ENCODE measurements at regions not wholly inside any gene's neighbourhood (a gene's known extent, or its start where the extent isn't known, plus 50 kb on each side); places are given as distances from the start of the nearest gene placed in this dataset.

- Histone ChIP-seq H3K27me3 (no peaks in the 10 kb centered on the region), H3K9me3 (ENCODE audit: low read depth) (no peaks in the 10 kb centered on the region), H3K4me3 (no peak overlapping the region), H3K4me1 (no peaks in the 10 kb centered on the region), H3F3A (ENCODE audit: low read depth) (no peaks in the 10 kb centered on the region), H3K4me2 (no peak overlapping the region), H2AFZ (replicated peaks) (peak overlapping the region; percentile 36), H4K20me1 (ENCODE audit: low read depth) (no peaks in the 10 kb centered on the region), H3K36me3 (no peaks in the 10 kb centered on the region), H3K27ac (no peak overlapping the region), H3K9ac (no peak overlapping the region), H3K79me2 (ENCODE audit: low read depth) (no peaks in the 10 kb centered on the region)
- Mint-ChIP-seq H3K36me3 (no peaks in the 10 kb centered on the region), H3K27ac (no peak overlapping the region), H3K4me3 (no peak overlapping the region), H3K27me3 (ENCODE audit: insufficient read depth, low read depth) (peaks cover 2% of the 10 kb centered on the region), H3K9me3 (no peaks in the 10 kb centered on the region), H3K4me1 (no peaks in the 10 kb centered on the region)
- DNase-seq (ENCODE audit: low spot score): peak; percentile 9
- TF ChIP-seq EZH2phosphoT487 (IDR thresholded peaks at IDR 0.05) (no peak), EZH2 (IDR thresholded peaks at IDR 0.05) (no peak), CTCF (IDR thresholded peaks at IDR 0.05) (no peak)
These were observed 854.5 kb downstream of the SLC6A15 start for GRCh38 chr12:84058136-84058535.

DNA sequence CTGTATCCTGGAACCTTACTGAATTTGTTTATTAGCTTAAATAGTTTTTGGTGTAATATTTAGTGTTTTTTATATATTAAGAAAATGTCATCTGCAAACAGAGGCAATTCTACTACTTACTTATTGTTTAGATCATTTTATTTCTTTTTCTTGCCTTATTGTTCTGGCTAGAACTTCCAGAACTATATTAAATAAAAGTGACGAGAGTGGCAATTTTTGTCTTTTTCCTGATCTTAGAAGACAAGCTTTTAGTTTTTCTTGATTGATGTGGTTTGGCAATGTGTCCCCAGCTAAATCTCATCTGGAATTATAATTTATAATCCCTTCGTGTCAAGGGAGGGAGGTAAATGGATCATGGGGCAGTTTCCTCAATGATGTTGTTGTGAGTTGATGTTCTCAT lies 857.8 kb downstream of the SLC6A15 start:
- H2AFZ ChIP-seq (replicated peaks): no peak overlapping the region
- H3K9ac ChIP-seq: no peak overlapping the region
- no peaks in the 10 kb centered on the region for H3F3A ChIP-seq (ENCODE audit: low read depth)
- no peak for DNase-seq (ENCODE audit: low spot score)
- H3K4me1 Mint-ChIP-seq: no peaks in the 10 kb centered on the region
- no peak for TF ChIP-seq EZH2phosphoT487 (IDR thresholded peaks at IDR 0.05)
- TF ChIP-seq CTCF (IDR thresholded peaks at IDR 0.05): no peak
- TF ChIP-seq EZH2 (IDR thresholded peaks at IDR 0.05): no peak
- H3K4me2 ChIP-seq: no peak overlapping the region
- no peak overlapping the region for H3K4me3 ChIP-seq
- H3K36me3 ChIP-seq: no peaks in the 10 kb centered on the region
- H3K4me3 Mint-ChIP-seq: no peak overlapping the region
- no peaks in the 10 kb centered on the region for H3K9me3 ChIP-seq (ENCODE audit: low read depth)
- no peaks in the 10 kb centered on the region for H3K27me3 ChIP-seq
- no peaks in the 10 kb centered on the region for H3K36me3 Mint-ChIP-seq
- no peak overlapping the region for H3K27ac ChIP-seq
- no peaks in the 10 kb centered on the region for H3K9me3 Mint-ChIP-seq
- no peaks in the 10 kb centered on the region for H4K20me1 ChIP-seq (ENCODE audit: low read depth)
- H3K4me1 ChIP-seq: no peaks in the 10 kb centered on the region
- H3K79me2 ChIP-seq (ENCODE audit: low read depth): no peaks in the 10 kb centered on the region
- H3K27ac Mint-ChIP-seq: no peak overlapping the region
- peaks cover 5% of the 10 kb centered on the region for H3K27me3 Mint-ChIP-seq (ENCODE audit: insufficient read depth, low read depth)

DNA sequence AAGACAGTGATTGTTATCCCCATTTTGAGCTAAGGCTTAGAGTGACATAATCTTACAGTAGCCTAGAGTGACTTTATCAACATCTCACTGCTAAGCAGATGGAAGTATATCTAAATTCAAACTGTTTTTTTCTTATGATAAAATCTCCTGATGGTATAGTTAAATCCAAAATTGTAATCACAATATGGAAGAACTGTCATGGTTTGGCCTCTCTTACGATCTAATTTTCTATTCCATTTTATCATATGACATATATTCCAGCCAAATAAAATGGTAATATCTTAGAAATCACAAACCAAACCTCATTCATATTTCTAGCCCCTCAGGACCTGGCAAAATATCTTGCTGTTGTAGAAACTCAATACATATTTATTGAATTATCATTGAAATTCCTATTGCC lies 864.7 kb downstream of the SLC6A15 start:
- no peak overlapping the region for H3K4me3 ChIP-seq
- no peaks in the 10 kb centered on the region for H3K36me3 Mint-ChIP-seq
- DNase-seq (ENCODE audit: low spot score): no peak
- H3K27me3 Mint-ChIP-seq (ENCODE audit: insufficient read depth, low read depth): peaks cover 3% of the 10 kb centered on the region
- no peaks in the 10 kb centered on the region for H3K79me2 ChIP-seq (ENCODE audit: low read depth)
- no peaks in the 10 kb centered on the region for H3K36me3 ChIP-seq
- no peaks in the 10 kb centered on the region for H3F3A ChIP-seq (ENCODE audit: low read depth)
- H3K27me3 ChIP-seq: no peaks in the 10 kb centered on the region
- H3K9me3 ChIP-seq (ENCODE audit: low read depth): no peaks in the 10 kb centered on the region
- H3K27ac Mint-ChIP-seq: no peak overlapping the region
- H4K20me1 ChIP-seq (ENCODE audit: low read depth): no peaks in the 10 kb centered on the region
- no peak for TF ChIP-seq EZH2 (IDR thresholded peaks at IDR 0.05)
- no peak for TF ChIP-seq EZH2phosphoT487 (IDR thresholded peaks at IDR 0.05)
- no peak for TF ChIP-seq CTCF (IDR thresholded peaks at IDR 0.05)
- H3K9me3 Mint-ChIP-seq: no peaks in the 10 kb centered on the region
- H3K4me1 ChIP-seq: no peaks in the 10 kb centered on the region
- no peaks in the 10 kb centered on the region for H3K4me1 Mint-ChIP-seq
- no peak overlapping the region for H3K9ac ChIP-seq
- no peak overlapping the region for H2AFZ ChIP-seq (replicated peaks)
- no peak overlapping the region for H3K4me2 ChIP-seq
- no peak overlapping the region for H3K4me3 Mint-ChIP-seq
- H3K27ac ChIP-seq: no peak overlapping the region

DNA sequence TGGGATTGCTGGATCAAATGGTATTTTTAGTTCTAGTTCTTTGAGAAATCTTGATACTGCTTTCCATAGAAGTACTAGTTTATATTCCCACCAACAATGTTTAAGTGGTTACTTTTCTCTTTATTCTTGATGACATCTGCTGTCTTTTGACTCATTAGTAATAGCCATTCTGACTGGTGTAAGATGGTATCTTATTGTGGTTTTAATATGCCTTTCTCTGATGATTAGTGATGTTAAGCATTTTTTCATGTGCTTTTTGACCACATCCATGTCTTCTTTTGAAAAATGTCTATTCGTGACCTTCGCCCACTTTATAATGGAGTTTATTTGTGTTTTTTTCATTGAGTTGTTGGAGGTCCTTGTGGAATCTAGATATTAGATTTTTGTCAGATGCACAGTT lies 865.7 kb downstream of the SLC6A15 start:
- H3K36me3 Mint-ChIP-seq: no peaks in the 10 kb centered on the region
- no peaks in the 10 kb centered on the region for H3K9me3 Mint-ChIP-seq
- no peaks in the 10 kb centered on the region for H3K79me2 ChIP-seq (ENCODE audit: low read depth)
- no peak for DNase-seq (ENCODE audit: low spot score)
- H3K27ac ChIP-seq: no peak overlapping the region
- H2AFZ ChIP-seq (replicated peaks): no peak overlapping the region
- no peak overlapping the region for H3K4me3 Mint-ChIP-seq
- H3K27me3 ChIP-seq: no peaks in the 10 kb centered on the region
- H3K4me3 ChIP-seq: no peak overlapping the region
- H3K36me3 ChIP-seq: no peaks in the 10 kb centered on the region
- TF ChIP-seq EZH2phosphoT487 (IDR thresholded peaks at IDR 0.05): no peak
- TF ChIP-seq EZH2 (IDR thresholded peaks at IDR 0.05): no peak
- TF ChIP-seq CTCF (IDR thresholded peaks at IDR 0.05): no peak
- H3K27ac Mint-ChIP-seq: no peak overlapping the region
- no peak overlapping the region for H3K4me2 ChIP-seq
- H3K27me3 Mint-ChIP-seq (ENCODE audit: insufficient read depth, low read depth): peaks cover under 1% of the 10 kb centered on the region
- H4K20me1 ChIP-seq (ENCODE audit: low read depth): no peaks in the 10 kb centered on the region
- H3K9me3 ChIP-seq (ENCODE audit: low read depth): no peaks in the 10 kb centered on the region
- no peaks in the 10 kb centered on the region for H3F3A ChIP-seq (ENCODE audit: low read depth)
- no peaks in the 10 kb centered on the region for H3K4me1 Mint-ChIP-seq
- no peaks in the 10 kb centered on the region for H3K4me1 ChIP-seq
- no peak overlapping the region for H3K9ac ChIP-seq

Data from neural progenitor cell (in vitro differentiated cells).